ENCODE measurements at regions not wholly inside any gene's neighbourhood (a gene's known extent, or its start where the extent isn't known, plus 50 kb on each side); places are given as distances from the start of the nearest gene placed in this dataset.

DNA sequence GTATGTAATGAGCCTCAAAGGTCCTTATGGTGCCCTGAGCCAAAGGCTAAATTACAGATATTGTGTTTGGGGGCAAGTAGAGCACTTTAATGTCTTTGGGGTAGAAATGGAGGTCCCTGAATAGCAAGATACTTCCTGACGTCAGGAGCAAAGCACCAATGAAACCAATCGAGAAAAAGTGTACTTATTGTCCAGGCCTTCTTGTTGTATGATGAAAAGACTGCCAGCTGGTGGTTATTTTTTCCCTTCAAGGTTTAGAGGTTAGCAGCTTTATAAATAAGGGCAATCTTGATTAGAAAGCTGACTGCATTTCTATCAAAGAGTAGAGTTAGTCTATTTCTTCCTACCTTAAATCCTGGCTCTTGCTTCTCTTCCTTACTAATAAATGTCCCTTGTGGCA is 76.1 kb upstream of the HSF2 start:
- Histone ChIP-seq H3K27me3 (no peaks in the 10 kb centered on the region), H3K9me3 (ENCODE audit: low read depth) (no peaks in the 10 kb centered on the region), H3K4me3 (no peak overlapping the region), H3K4me1 (ENCODE audit: low read depth) (no peaks in the 10 kb centered on the region), H3K36me3 (no peaks in the 10 kb centered on the region), H3K27ac (no peak overlapping the region)
- DNase-seq (ENCODE audit: low read depth in 1 of 2, low spot score in 1 of 2): peak in 1 of 2 donors; percentile 1
- no peak for TF ChIP-seq CTCF (IDR thresholded peaks at IDR 0.05; ENCODE audit: low read depth, low read length)

GRCh38 chr6:122330315-122330714 is 69.1 kb upstream of the HSF2 start:
- no peaks in the 10 kb centered on the region for H3K27me3 ChIP-seq
- DNase-seq (ENCODE audit: low read depth in 1 of 2, low spot score in 1 of 2): no peak
- no peaks in the 10 kb centered on the region for H3K4me1 ChIP-seq (ENCODE audit: low read depth)
- no peak overlapping the region for H3K27ac ChIP-seq
- no peaks in the 10 kb centered on the region for H3K9me3 ChIP-seq (ENCODE audit: low read depth)
- TF ChIP-seq CTCF (IDR thresholded peaks at IDR 0.05; ENCODE audit: low read depth, low read length): no peak
- no peak overlapping the region for H3K4me3 ChIP-seq
- no peaks in the 10 kb centered on the region for H3K36me3 ChIP-seq

DNA sequence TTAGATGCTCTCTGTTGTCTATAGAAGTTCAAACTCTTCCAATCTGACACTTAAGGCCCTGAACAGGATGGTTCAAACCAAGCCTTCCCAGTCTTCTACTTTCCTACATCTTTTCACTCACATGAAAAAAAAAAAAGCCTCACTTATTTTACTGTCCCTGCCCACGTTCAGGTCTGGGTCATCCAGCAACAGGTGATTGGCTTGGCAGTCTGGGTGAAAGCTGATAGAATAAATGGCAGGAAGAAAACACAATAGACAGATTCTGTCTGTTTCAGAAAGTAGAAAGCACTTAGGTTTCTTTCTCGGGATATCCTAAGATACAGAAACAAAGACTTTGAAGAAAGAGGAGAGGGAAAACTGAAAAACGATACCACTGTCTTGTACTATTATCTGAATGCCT is 61.8 kb upstream of the HSF2 start:
- no peak overlapping the region for H3K27ac ChIP-seq
- no peak for TF ChIP-seq CTCF (IDR thresholded peaks at IDR 0.05; ENCODE audit: low read depth, low read length)
- H3K9me3 ChIP-seq (ENCODE audit: low read depth): no peaks in the 10 kb centered on the region
- DNase-seq (ENCODE audit: low read depth in 1 of 2, low spot score in 1 of 2): no peak
- H3K4me1 ChIP-seq (ENCODE audit: low read depth): no peaks in the 10 kb centered on the region
- H3K36me3 ChIP-seq: no peaks in the 10 kb centered on the region
- H3K4me3 ChIP-seq: no peak overlapping the region
- H3K27me3 ChIP-seq: no peaks in the 10 kb centered on the region

DNA sequence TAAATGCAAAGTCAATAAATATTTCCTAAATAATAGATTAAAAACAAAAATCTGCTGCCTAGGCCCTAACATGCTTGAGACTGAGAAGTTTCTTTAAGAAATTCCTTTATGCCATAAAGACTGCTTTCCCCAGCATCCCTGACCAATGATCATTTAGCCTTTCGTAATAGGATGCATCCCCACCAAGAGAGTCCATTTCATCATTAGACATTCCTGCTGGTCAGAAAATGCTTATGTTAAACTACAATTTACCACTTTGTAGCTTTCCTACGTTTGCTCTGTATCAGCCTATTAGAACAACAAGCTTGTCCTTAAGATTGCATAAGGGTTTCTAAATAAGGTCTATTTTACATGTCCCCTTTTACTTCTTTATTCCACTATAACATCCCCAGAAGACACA is 59.8 kb upstream of the HSF2 start:
- H3K27me3 ChIP-seq: no peaks in the 10 kb centered on the region
- no peak for DNase-seq (ENCODE audit: low read depth in 1 of 2, low spot score in 1 of 2)
- TF ChIP-seq CTCF (IDR thresholded peaks at IDR 0.05; ENCODE audit: low read depth, low read length): no peak
- H3K4me3 ChIP-seq: no peak overlapping the region
- H3K36me3 ChIP-seq: no peaks in the 10 kb centered on the region
- no peak overlapping the region for H3K27ac ChIP-seq
- no peaks in the 10 kb centered on the region for H3K4me1 ChIP-seq (ENCODE audit: low read depth)
- no peaks in the 10 kb centered on the region for H3K9me3 ChIP-seq (ENCODE audit: low read depth)

- Histone ChIP-seq H3K4me1 (ENCODE audit: low read depth) (no peaks in the 10 kb centered on the region), H3K27ac (no peak overlapping the region), H3K4me3 (no peak overlapping the region), H3K36me3 (no peaks in the 10 kb centered on the region), H3K27me3 (no peaks in the 10 kb centered on the region), H3K9me3 (ENCODE audit: low read depth) (no peaks in the 10 kb centered on the region)
- no peak for DNase-seq (ENCODE audit: low read depth in 1 of 2, low spot score in 1 of 2)
- TF ChIP-seq CTCF (IDR thresholded peaks at IDR 0.05; ENCODE audit: low read depth, low read length): no peak
Measured at GRCh38 chr6:122347280-122347679, 52.2 kb upstream of the HSF2 start.

DNA sequence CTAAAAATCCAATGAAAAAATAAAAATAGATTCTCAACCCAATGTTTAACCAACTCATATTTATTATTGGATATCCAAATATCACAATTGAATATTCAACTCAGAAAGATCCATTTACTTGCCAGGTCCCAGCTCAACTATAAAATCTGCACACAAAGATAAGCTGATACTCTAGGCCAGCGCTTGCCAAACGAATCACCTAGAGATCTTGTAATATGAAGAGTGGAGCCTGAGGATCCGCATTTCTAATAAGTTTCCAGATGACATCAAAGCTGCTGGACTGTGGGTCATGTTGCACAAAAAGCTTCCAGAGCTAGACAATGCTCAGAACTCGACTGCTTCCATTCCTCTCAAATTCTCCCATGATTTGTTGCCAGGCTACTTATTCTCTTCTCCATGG is 51.7 kb upstream of the HSF2 start:
- Histone ChIP-seq H3K36me3 (no peaks in the 10 kb centered on the region), H3K4me3 (no peak overlapping the region), H3K27me3 (no peaks in the 10 kb centered on the region), H3K27ac (no peak overlapping the region), H3K9me3 (ENCODE audit: low read depth) (no peaks in the 10 kb centered on the region), H3K4me1 (ENCODE audit: low read depth) (no peaks in the 10 kb centered on the region)
- DNase-seq (ENCODE audit: low read depth in 1 of 2, low spot score in 1 of 2): no peak
- TF ChIP-seq CTCF (IDR thresholded peaks at IDR 0.05; ENCODE audit: low read depth, low read length): no peak

All from cardiac muscle cell (in vitro differentiated cells and primary cell).